ENCODE measurements at regions not wholly inside any gene's neighbourhood (a gene's known extent, or its start where the extent isn't known, plus 50 kb on each side); places are given as distances from the start of the nearest gene placed in this dataset. TPM values are rescaled to one million over a fixed set of nuclear protein-coding genes. Genes with fewer than 3 reads are reported as not detected.
"Not testable (repeated sequence)": the region's sequence is repeated elsewhere in the genome, so short reads cannot be mapped to it uniquely, and the experiment has no call there.

DNA sequence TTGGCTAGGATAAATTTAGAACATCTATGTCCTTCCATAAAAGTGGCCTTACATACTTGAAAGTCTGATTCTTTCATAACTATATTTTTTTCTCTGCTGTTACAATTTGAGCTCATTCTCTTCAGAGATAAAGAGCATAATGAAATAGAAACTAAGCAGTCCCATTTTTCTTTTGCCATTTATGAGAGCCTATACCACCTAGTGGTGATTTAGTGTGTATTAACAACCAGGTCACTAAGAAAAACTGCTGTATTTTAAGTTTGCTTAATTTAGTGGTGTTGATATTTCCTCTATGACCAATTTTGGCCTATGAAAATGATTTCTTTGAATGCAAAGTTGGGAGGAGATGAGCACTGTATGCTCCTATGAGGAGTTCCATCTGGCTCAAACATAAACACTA, 88.7 kb upstream of the ZWINT start:
- no peaks in the 10 kb centered on the region for H3K27me3 ChIP-seq
- H3K9me2 ChIP-seq (replicated peaks; ENCODE audit: insufficient read depth) = no peaks in the 10 kb centered on the region
- no peak for DNase-seq (ENCODE audit: low spot score)
- no peak overlapping the region for H3K4me2 ChIP-seq
- TF ChIP-seq EZH2 (IDR thresholded peaks at IDR 0.05; ENCODE audit: borderline replicate concordance) = no peak
- TF ChIP-seq, protein P1, sequence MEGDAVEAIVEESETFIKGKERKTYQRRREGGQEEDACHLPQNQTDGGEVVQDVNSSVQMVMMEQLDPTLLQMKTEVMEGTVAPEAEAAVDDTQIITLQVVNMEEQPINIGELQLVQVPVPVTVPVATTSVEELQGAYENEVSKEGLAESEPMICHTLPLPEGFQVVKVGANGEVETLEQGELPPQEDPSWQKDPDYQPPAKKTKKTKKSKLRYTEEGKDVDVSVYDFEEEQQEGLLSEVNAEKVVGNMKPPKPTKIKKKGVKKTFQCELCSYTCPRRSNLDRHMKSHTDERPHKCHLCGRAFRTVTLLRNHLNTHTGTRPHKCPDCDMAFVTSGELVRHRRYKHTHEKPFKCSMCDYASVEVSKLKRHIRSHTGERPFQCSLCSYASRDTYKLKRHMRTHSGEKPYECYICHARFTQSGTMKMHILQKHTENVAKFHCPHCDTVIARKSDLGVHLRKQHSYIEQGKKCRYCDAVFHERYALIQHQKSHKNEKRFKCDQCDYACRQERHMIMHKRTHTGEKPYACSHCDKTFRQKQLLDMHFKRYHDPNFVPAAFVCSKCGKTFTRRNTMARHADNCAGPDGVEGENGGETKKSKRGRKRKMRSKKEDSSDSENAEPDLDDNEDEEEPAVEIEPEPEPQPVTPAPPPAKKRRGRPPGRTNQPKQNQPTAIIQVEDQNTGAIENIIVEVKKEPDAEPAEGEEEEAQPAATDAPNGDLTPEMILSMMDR (IDR thresholded peaks at IDR 0.05; ENCODE audit: poor library complexity) = peak; percentile 24
- TF ChIP-seq EZH2phosphoT487 (IDR thresholded peaks at IDR 0.05; ENCODE audit: low read depth, severe bottlenecking, unreplicated experiment) = no peak
- H3K79me2 ChIP-seq = no peaks in the 10 kb centered on the region
- H2AFZ ChIP-seq = no peak overlapping the region
- no peaks in the 10 kb centered on the region for H3K9me3 ChIP-seq (ENCODE audit: low read depth)
- no peaks in the 10 kb centered on the region for H3K4me1 ChIP-seq (ENCODE audit: insufficient read depth)
- no peak overlapping the region for H3K4me3 ChIP-seq
- H3K36me3 ChIP-seq (replicated peaks; ENCODE audit: insufficient read depth, low read depth) = no peaks in the 10 kb centered on the region
- H4K20me1 ChIP-seq (ENCODE audit: insufficient read depth, poor library complexity, severe bottlenecking) = no peaks in the 10 kb centered on the region
- no peak overlapping the region for H3K27ac ChIP-seq

DNA sequence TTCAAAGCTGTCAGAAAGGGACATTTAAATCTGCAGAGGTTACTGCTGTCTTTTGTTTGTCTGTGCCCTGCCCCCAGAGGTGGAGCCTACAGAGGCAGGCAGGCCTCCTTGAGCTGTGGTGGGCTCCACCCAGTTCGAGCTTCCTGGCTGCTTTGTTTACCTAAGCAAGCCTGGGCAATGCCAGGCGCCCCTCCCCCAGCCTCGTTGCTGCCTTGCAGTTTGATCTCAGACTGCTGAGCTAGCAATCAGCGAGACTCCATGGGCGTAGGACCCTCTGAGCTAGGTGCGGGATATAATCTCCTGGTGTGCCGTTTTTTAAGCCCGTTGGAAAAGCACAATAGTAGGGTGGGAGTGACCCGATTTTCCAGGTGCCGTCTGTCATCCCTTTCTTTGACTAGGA, 86.6 kb upstream of the ZWINT start:
- H3K4me1 ChIP-seq (ENCODE audit: insufficient read depth); H2AFZ ChIP-seq; H3K4me2 ChIP-seq; H3K9me3 ChIP-seq (ENCODE audit: low read depth); H3K9me2 ChIP-seq (replicated peaks; ENCODE audit: insufficient read depth); H3K36me3 ChIP-seq (replicated peaks; ENCODE audit: insufficient read depth, low read depth); DNase-seq (ENCODE audit: low spot score); H3K4me3 ChIP-seq; H3K27ac ChIP-seq; H4K20me1 ChIP-seq (ENCODE audit: insufficient read depth, poor library complexity, severe bottlenecking); H3K27me3 ChIP-seq; H3K79me2 ChIP-seq: not testable (repeated sequence)
- WGBS (ENCODE audit: low lambda C conversion rate, missing lambda C conversion rate) = 91% methylated on average over 10 of the region's 10 CpGs

DNA sequence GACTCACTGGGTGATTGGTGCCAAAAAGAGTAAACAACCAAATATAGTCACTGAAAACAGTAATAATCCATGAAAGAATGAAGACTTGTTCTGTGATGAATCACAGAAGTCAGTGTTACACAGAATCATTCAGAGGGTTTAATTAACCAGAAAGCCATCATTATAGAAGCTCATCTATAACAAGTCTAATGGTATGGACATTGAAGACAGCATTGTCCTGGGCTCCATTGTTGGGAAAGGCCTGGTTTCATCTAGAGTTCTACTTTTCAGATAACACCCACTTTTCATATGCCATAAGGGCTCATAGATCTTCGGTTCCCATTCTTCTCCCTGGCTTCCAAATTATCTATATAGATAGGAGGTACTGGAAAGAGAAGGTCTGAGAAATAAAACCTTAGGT, 80.3 kb upstream of the ZWINT start:
- not testable (repeated sequence) for H3K4me1 ChIP-seq (ENCODE audit: insufficient read depth)

More for the DNA sequence above, 80.3 kb upstream of the ZWINT start:
- H2AFZ ChIP-seq; H3K9me3 ChIP-seq (ENCODE audit: low read depth); H3K36me3 ChIP-seq (replicated peaks; ENCODE audit: insufficient read depth, low read depth); H3K9me2 ChIP-seq (replicated peaks; ENCODE audit: insufficient read depth); H4K20me1 ChIP-seq (ENCODE audit: insufficient read depth, poor library complexity, severe bottlenecking); H3K4me3 ChIP-seq; DNase-seq (ENCODE audit: low spot score); H3K27ac ChIP-seq; H3K27me3 ChIP-seq; H3K4me2 ChIP-seq; H3K79me2 ChIP-seq: not testable (repeated sequence)
- WGBS (ENCODE audit: low lambda C conversion rate, missing lambda C conversion rate) = 83% methylated on average over 1 of the region's 1 CpG

Small RNAs in the stretch of these regions (microRNA-seq; reads per million reads assigned to microRNA genes)
- gene MIR3924 = not detected

Small RNAs in the stretch of these regions (small RNA-seq; reads per million reads assigned to genes)
- gene AL731534.1 (not detected), gene MIR3924 (not detected), gene RF01299 (0.47 reads per million, percentile 34 among the genes with 10 or more reads in this experiment)

Measured in hepatocyte (in vitro differentiated cells).